ENCODE measurements at regions not wholly inside any gene's neighbourhood (a gene's known extent, or its start where the extent isn't known, plus 50 kb on each side); places are given as distances from the start of the nearest gene placed in this dataset.

DNA sequence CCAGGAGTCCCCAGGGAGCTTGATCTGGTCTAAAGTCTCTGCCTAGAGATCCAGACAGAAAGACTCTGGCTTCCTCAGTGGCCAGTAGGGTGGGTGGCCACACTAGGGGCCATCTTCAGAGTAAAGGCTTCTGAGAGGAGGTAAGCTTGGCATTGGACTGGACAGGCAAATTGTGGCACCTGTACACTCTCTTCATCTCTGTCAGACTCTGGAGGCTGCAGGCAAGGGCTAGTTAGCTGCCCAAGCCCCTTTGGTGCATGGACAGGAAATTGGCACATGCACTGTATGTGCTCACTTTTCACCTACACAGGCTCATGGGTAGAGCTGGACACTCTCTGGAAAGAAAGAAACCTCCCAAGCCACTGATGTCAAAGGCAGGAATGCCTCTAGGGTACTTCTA lies 142.8 kb downstream of the PJA1 start:
- DNase-seq (ENCODE audit: low read depth) = no peak
- TF ChIP-seq CTCF (conservative IDR thresholded peaks at IDR 0.05; ENCODE audit: low read depth, low read length) = no peak
- H3K4me3 ChIP-seq (ENCODE audit: low read length) = no peak overlapping the region

DNA sequence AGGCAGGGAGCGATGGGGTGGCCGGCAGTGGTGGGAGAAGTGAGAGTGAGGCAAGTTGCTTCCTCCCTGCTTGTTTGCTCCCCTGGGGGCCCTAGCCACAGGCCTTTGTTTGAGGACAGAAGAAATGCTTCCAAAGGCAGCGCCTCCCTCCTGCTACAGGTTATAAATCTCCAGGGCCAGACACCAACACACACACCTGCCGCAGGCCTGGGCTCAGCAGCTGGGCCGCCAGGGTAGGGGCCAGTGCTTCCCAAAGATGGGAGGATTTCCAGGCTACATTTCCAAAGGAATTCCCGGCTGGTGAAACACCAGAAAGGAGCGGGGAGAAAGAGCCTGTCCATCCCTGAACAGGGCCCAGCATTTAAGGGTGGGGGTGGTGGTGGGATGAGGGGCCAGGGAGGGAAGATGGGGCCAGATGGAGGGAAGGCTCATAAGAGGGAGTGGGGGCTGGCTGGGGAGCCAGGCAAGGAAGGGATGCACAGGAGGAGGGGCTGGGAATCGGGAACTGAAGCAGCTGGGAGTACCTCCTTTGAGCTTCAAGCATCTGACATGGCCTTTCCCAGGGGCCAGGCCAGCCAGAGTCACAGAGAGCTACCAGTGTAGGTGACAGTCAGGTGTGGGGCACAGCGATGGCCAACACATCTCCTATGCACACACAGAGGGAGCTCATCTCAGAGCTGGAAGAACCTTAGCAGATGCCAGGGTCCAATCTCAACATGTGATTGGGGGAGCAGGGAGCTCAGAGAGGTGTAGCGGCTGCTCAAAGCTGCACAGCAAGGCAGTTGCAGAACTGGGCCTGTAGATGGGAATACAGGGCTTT lies 143.9 kb downstream of the PJA1 start:
- no peak for TF ChIP-seq CTCF (conservative IDR thresholded peaks at IDR 0.05; ENCODE audit: low read depth, low read length)
- H3K4me3 ChIP-seq (ENCODE audit: low read length) = no peak overlapping the region
- DNase-seq (ENCODE audit: low read depth) = no peak

DNA sequence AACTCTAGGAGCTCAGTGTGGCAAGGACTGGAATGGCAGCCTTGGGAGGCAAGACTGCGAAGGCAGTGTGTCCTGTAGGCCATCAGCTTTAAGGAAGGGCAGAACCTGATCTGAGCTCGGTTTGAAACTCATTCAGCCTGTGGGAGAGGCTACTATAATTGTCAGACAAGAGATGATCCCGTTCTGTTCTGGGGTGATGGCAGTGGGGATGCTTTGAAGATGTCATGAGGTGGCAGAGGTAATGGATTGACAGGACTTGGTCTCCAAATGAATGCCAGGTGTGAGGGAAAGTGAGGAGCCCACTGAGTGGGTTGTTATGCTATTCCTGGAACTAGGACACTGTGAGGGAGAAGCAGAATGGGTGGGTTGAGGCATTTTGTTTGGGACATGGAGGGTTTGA lies 144.9 kb downstream of the PJA1 start:
- DNase-seq (ENCODE audit: low read depth) = no peak
- no peak overlapping the region for H3K4me3 ChIP-seq (ENCODE audit: low read length)
- no peak for TF ChIP-seq CTCF (conservative IDR thresholded peaks at IDR 0.05; ENCODE audit: low read depth, low read length)

DNA sequence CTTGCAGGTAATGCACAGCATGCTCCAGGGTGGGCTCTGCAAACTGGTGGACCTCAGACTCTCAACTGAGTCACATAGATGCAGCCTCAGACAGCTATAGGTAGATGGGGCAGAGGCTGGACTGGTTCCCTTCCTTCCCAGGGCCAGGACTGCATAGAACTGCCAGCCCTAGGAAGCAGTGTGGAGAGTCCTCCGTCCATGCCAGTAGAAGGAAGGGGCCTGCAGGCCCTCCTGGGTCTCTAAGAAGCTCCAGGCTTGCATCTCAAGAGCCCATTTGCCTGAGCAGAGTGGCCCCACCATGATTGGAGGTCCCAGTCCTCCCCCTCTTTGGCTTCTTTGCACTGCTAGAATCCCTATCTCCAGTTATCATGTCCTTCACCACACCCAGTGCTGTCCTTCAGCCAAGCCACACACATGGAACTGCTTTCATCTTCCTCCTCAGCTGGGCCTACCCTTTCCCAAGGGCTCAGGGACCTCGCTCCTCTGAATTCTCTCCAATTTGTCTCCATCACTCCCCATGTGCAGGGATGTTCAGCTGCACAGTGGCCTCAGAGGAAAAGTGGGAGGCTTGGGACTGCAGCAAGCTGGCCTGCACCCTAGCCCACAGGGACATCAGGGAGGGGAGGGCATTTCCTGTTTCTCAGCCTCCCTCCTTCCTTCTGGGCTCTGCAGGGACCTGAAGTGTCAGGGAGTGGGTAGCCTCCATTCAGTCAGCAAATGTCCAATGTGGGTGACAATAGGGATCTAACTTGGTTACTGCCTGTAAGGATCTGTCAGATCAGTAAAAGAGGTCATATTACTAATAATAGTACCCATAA lies 146.0 kb downstream of the PJA1 start:
- no peak for TF ChIP-seq CTCF (conservative IDR thresholded peaks at IDR 0.05; ENCODE audit: low read depth, low read length)
- DNase-seq (ENCODE audit: low read depth) = no peak
- no peak overlapping the region for H3K4me3 ChIP-seq (ENCODE audit: low read length)

DNA sequence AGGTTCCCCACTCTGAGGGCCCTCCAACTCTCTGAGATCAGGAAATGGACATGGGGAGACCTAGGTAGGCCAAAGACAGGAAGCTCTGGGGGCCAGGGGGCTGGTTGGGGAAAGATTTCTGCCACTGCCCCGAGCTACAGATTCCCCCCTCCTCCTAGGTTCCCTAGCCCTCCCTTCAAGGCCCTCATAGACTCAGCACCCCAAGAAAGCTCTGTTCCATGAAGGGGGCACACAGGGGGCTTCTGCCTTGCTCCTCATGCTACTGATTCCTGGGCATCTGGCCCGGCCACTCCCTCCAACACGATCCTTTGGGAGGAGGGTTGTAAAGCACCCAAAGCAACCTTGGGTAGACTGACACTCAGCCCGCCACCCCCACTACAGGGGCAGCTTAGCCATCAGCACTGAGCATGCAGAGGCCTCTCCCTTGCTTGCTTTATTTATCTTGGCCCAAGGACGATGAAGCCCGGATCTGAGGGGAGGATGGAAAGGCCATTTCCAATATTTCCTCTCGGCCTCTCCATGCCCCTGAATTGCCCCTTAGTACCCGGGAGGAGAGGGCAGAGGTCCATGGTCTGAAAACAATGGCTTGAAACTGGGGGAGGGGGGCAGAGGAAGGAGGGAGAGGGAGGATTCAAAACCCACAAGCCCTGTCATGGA lies 146.7 kb downstream of the PJA1 start:
- no peak for DNase-seq (ENCODE audit: low read depth)
- H3K4me3 ChIP-seq (ENCODE audit: low read length) = no peak overlapping the region
- no peak for TF ChIP-seq CTCF (conservative IDR thresholded peaks at IDR 0.05; ENCODE audit: low read depth, low read length)

DNA sequence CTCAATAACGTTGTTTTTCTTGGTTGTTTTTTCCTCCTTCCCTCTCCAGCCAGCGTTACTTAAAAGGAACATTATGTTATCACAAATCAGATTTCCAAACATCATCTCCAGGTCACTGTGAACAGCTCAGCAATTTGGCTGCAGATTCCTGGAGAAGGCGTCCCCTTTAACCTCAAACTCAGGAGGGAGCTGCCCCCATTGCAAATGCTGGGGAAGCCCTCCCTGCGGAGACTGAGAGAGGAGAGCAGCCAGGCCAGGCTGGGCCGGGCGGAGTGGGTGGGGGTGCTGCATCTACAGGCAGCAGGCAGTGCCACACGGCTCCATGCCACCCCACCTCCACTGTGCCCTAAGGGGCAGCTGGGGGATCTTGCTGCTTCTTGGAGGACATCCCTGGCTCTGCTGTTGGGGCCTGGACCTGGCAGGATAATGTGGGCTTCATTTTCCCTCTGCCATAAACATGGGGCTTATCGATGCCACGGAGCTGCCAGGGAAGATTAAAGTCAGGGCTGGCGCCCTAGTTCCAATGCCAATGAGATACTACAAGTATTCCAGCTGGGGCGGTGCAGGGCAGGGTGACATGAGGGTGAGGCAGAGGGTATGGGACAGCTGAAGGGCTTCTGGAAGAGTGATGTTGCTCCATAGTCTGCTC lies 148.8 kb downstream of the PJA1 start:
- TF ChIP-seq CTCF (conservative IDR thresholded peaks at IDR 0.05; ENCODE audit: low read depth, low read length) = no peak
- no peak for DNase-seq (ENCODE audit: low read depth)
- no peak overlapping the region for H3K4me3 ChIP-seq (ENCODE audit: low read length)

Measured in retinal pigment epithelial cell (primary cell).